Retinal pigment epithelial cell (primary cell): ENCODE measurements at regions not wholly inside any gene's neighbourhood (a gene's known extent, or its start where the extent isn't known, plus 50 kb on each side); places are given as distances from the start of the nearest gene placed in this dataset.
A peak's percentile ranks its signal among the peaks of the same experiment; 100 is the strongest.
"Not testable (repeated sequence)": the region's sequence is repeated elsewhere in the genome, so short reads cannot be mapped to it uniquely, and the experiment has no call there.

Experiments
- DNase-seq: peaks from one replicate; pipeline ENCODE4 v3.0.0-alpha.2; 2010; ENCODE audit warnings: low read depth
- H3K4me3 ChIP-seq: 2 replicates; pipeline ENCODE4 v1.5.1; 2011; ENCODE audit warnings: mild to moderate bottlenecking, low read length, control low read depth, moderate library complexity
- CTCF ChIP-seq: conservative IDR thresholded peaks from 2 replicates; pipeline ENCODE4 v1.5.1; 2011; ENCODE audit warnings: low read depth, low read length, control low read depth, inconsistent platforms

- H3K4me3 ChIP-seq, result no peak overlapping the region
- TF ChIP-seq CTCF, result no peak
- DNase-seq, result no peak
These were observed 197.9 kb downstream of the KTN1 start for GRCh38 chr14:55777877-55778276.

GRCh38 chr14:55780156-55780946 lies 200.3 kb downstream of the KTN1 start:
- no peak for TF ChIP-seq CTCF
- DNase-seq, result peak; percentile 87
- peak overlapping the region; percentile 1 for H3K4me3 ChIP-seq

- DNase-seq, result no peak
- no peak for TF ChIP-seq CTCF
- H3K4me3 ChIP-seq, result no peak overlapping the region
These were observed 201.0 kb downstream of the KTN1 start for GRCh38 chr14:55781046-55781445.

- H3K4me3 ChIP-seq, result no peak overlapping the region
- TF ChIP-seq CTCF, result no peak
- DNase-seq, result no peak
These were observed 202.2 kb downstream of the KTN1 start for GRCh38 chr14:55782166-55782565.

- no peak for TF ChIP-seq CTCF
- no peak for DNase-seq
These were observed 209.4 kb downstream of the KTN1 start for GRCh38 chr14:55789406-55789805.

GRCh38 chr14:55794655-55795595 lies 214.9 kb downstream of the KTN1 start:
- no peak for TF ChIP-seq CTCF
- DNase-seq, result no peak
- no peak overlapping the region for H3K4me3 ChIP-seq

More at GRCh38 chr14:55789406-55789805, 209.4 kb downstream of the KTN1 start:
- H3K4me3 ChIP-seq, result no peak overlapping the region

GRCh38 chr14:55796513-55796912 lies 216.5 kb downstream of the KTN1 start:
- not testable (repeated sequence) for H3K4me3 ChIP-seq, DNase-seq
